ENCODE measurements at regions not wholly inside any gene's neighbourhood (a gene's known extent, or its start where the extent isn't known, plus 50 kb on each side); places are given as distances from the start of the nearest gene placed in this dataset.

GRCh38 chr17:36827081-36827480, 110.2 kb upstream of the LHX1 start:
- no peak for TF ChIP-seq CTCF (IDR thresholded peaks at IDR 0.05; ENCODE audit: insufficient read depth, low read depth, low read length)
- TF ChIP-seq EZH2 (IDR thresholded peaks at IDR 0.05; ENCODE audit: insufficient read depth, low read length): no peak
